SK-N-SH (cell line): ENCODE measurements at regions not wholly inside any gene's neighbourhood (a gene's known extent, or its start where the extent isn't known, plus 50 kb on each side); places are given as distances from the start of the nearest gene placed in this dataset.

Experiments used
- CTCF ChIA-PET: fragments of 300-600, 350-600 bp; formaldehyde crosslinking; extraction: SDS; loops from one replicate; lab custom pipeline; 2021; lab: Yijun Ruan, JAX
- POLR2A ChIA-PET: fragments of 350-600 bp; sonication (Branson Sonifier 250); formaldehyde crosslinking; extraction: SDS; loops from one replicate; lab custom pipeline; 2020; ENCODE audit warnings: antibody characterized with exemption, inconsistent platforms; lab: Yijun Ruan, JAX
- DNase-seq: peaks from one replicate; pipeline ENCODE4 v3.0.0; 2012
- H2AFZ ChIP-seq: fragments of 200-600 bp; sonication (generic); 2 replicates; pipeline ENCODE4 v1.8.1; 2016; ENCODE audit warnings: antibody characterized with exemption, mild to moderate bottlenecking, low read depth
- H3F3A ChIP-seq: fragments of 200-600 bp; sonication (generic); replicated peaks from 2 replicates; pipeline ENCODE3; 2016; ENCODE audit warnings: antibody characterized with exemption, mild to moderate bottlenecking; ENCODE audit not compliant: insufficient read depth
- H3K27ac ChIP-seq, 2 experiments: fragments of 200-500 bp in 1 of 2; fragments of 200-600 bp in 1 of 2; sonication (Bioruptor generic) in 1 of 2; sonication (generic), shearing (Covaris generic) in 1 of 2; 2 replicates each; pipeline versions ENCODE4 v1.5.1 to v1.6.1; 2014 to 2016; ENCODE audit warnings: low read depth in 2 of 2, inconsistent platforms in 1 of 2, low read length in 1 of 2, mild to moderate bottlenecking in 1 of 2, mixed read lengths in 1 of 2
- H3K27me3 ChIP-seq: fragments of 200-600 bp; sonication (generic), shearing (Covaris generic); 2 replicates; pipeline ENCODE4 v1.6.1; 2016; ENCODE audit warnings: mixed run types; ENCODE audit not compliant: insufficient read depth
- H3K36me3 ChIP-seq, 2 experiments: fragments of 200-500 bp in 1 of 2; fragments of 200-600 bp in 1 of 2; sonication (Bioruptor generic) in 1 of 2; sonication (generic) in 1 of 2; replicated peaks in 1 of 2; 2 replicates each; pipeline versions ENCODE3 to v1.5.1; 2014 to 2016; ENCODE audit warnings: low read length in 1 of 2, mild to moderate bottlenecking in 1 of 2; ENCODE audit not compliant: insufficient read depth in 2 of 2, control insufficient read depth in 1 of 2
- H3K4me1 ChIP-seq, 2 experiments: fragments of 200-500 bp in 1 of 2; fragments of 200-600 bp in 1 of 2; sonication (Bioruptor generic) in 1 of 2; sonication (generic), shearing (Covaris generic) in 1 of 2; 2 replicates each; pipeline versions ENCODE4 v1.5.1 to v1.6.1; 2014 to 2016; ENCODE audit warnings: low read depth in 1 of 2, low read length in 1 of 2, mixed run types in 1 of 2; ENCODE audit not compliant: insufficient read depth in 2 of 2, control insufficient read depth in 1 of 2
- H3K4me2 ChIP-seq: fragments of 200-600 bp; sonication (generic), shearing (Covaris generic); 2 replicates; pipeline ENCODE4 v1.6.1; 2017; ENCODE audit warnings: mixed run types
- H3K4me3 ChIP-seq, 2 experiments: fragments of 200-500 bp in 1 of 2; fragments of 200-600 bp in 1 of 2; sonication (Bioruptor generic) in 1 of 2; sonication (generic), shearing (Covaris generic) in 1 of 2; 2 replicates each; pipeline versions ENCODE4 v1.5.1 to v1.8.1; 2014 to 2016; ENCODE audit warnings: low read depth in 2 of 2, inconsistent platforms in 1 of 2, low read length in 1 of 2, mild to moderate bottlenecking in 1 of 2, mixed read lengths in 1 of 2, moderate library complexity in 1 of 2
- H3K79me2 ChIP-seq: fragments of 200-600 bp; sonication (generic); 2 replicates; pipeline ENCODE4 v1.8.1; 2017; ENCODE audit warnings: mild to moderate bottlenecking; ENCODE audit not compliant: insufficient read depth
- H3K9ac ChIP-seq: fragments of 200-600 bp; sonication (generic); 2 replicates; pipeline ENCODE4 v1.6.1; 2017; ENCODE audit warnings: mixed run types
- H3K9me2 ChIP-seq: fragments of 200-600 bp; sonication (generic); 2 replicates; pipeline ENCODE4 v1.6.1; 2017; ENCODE audit warnings: mixed run types
- H3K9me3 ChIP-seq: fragments of 200-600 bp; sonication (generic); 2 replicates; pipeline ENCODE4 v1.6.1; 2017; ENCODE audit warnings: mixed run types, mild to moderate bottlenecking, moderate library complexity
- H4K20me1 ChIP-seq: fragments of 200-600 bp; sonication (generic); 2 replicates; pipeline ENCODE4 v1.6.1; 2017; ENCODE audit warnings: mild to moderate bottlenecking, mixed run types; ENCODE audit not compliant: insufficient read depth
- CHD2 ChIP-seq: fragments of 150-350 bp; IDR thresholded peaks from 2 replicates; pipeline ENCODE4 v1.6.1; 2018; ENCODE audit warnings: low read length; ENCODE audit not compliant: partially characterized antibody
- ELF1 ChIP-seq: IDR thresholded peaks from 2 replicates; pipeline ENCODE4 v1.4.0; 2012
- FOSL2 ChIP-seq: IDR thresholded peaks from 2 replicates; pipeline ENCODE4 v1.4.0; 2012; ENCODE audit warnings: low read depth, mild to moderate bottlenecking, moderate library complexity, borderline replicate concordance
- FOXJ3 ChIP-seq: sonication (generic); formaldehyde crosslinking; IDR thresholded peaks from 2 replicates; pipeline ENCODE4 v1.5.1; 2020; ENCODE audit warnings: mild to moderate bottlenecking, missing genetic modification reagents
- FOXM1 ChIP-seq: IDR thresholded peaks from 2 replicates; pipeline ENCODE4 v1.4.0; 2012; ENCODE audit warnings: low read depth, mild to moderate bottlenecking
- MXI1 ChIP-seq: IDR thresholded peaks from 2 replicates; pipeline ENCODE4 v1.6.1; 2012; ENCODE audit warnings: mild to moderate bottlenecking, low read depth, low read length, improper control_type of control experiment
- NFIC ChIP-seq: IDR thresholded peaks from 2 replicates; pipeline ENCODE4 v1.4.0; 2012; ENCODE audit warnings: borderline replicate concordance
- POLR2AphosphoS5 ChIP-seq: IDR thresholded peaks from 2 replicates; pipeline ENCODE4 v1.6.1; 2012; ENCODE audit warnings: low read depth, low read length
- RAD21 ChIP-seq: IDR thresholded peaks from 2 replicates; pipeline ENCODE4 v1.6.1; 2012; ENCODE audit warnings: mild to moderate bottlenecking, low read length
- REST ChIP-seq: IDR thresholded peaks from 2 replicates; pipeline ENCODE4 v1.6.1; 2012; ENCODE audit warnings: mild to moderate bottlenecking, low read depth, low read length, moderate library complexity
- RXRA ChIP-seq: IDR thresholded peaks from 2 replicates; pipeline ENCODE4 v1.4.0; 2012; ENCODE audit warnings: low read depth, mild to moderate bottlenecking, borderline replicate concordance
- SIN3A ChIP-seq: IDR thresholded peaks from 2 replicates; pipeline ENCODE4 v1.6.1; 2012; ENCODE audit warnings: low read depth, mild to moderate bottlenecking, low read length, moderate library complexity, borderline replicate concordance
- SMC3 ChIP-seq: IDR thresholded peaks from 2 replicates; pipeline ENCODE4 v1.6.1; 2012; ENCODE audit warnings: low read depth, low read length, improper control_type of control experiment
- USF1 ChIP-seq: IDR thresholded peaks from 2 replicates; pipeline ENCODE4 v1.4.0; 2012; ENCODE audit warnings: low read depth, borderline replicate concordance
- WGBS: methylation state at CpG from one replicate; pipeline ENCODE4 v1.1.6; 2017; ENCODE audit warnings: low lambda C conversion rate; 5-methylcytosine and 5-hydroxymethylcytosine counted together

- Histone ChIP-seq H3K4me3 (no peak overlapping the region), H4K20me1 (no peaks in the 10 kb centered on the region), H3K9me3 (no peaks in the 10 kb centered on the region), H3K36me3 (no peaks in the 10 kb centered on the region), H3K27ac (peak overlapping the region in 1 of 2 experiments; percentile 27; a peak in 1 of 4 replicates), H3K4me2 (no peak overlapping the region), H3K9ac (no peak overlapping the region), H3F3A (peaks cover 3% of the 10 kb centered on the region), H3K4me1 (peaks cover 10 to 27% of the 10 kb centered on the region in 2 experiments; a peak in 3 of 4 replicates), H2AFZ (no peak overlapping the region), H3K9me2 (no peaks in the 10 kb centered on the region), H3K27me3 (no peaks in the 10 kb centered on the region), H3K79me2 (no peaks in the 10 kb centered on the region)
- CTCF ChIA-PET = interaction anchor here (0.8 kb wide), 1 partner anchor 25 kb away, joined by 4 read pairs; no protein-coding TSS in a partner anchor
- no peak for DNase-seq
- POLR2A ChIA-PET = no interaction called here
- 85% methylated on average over 11 of the region's 18 CpGs for WGBS
- TF ChIP-seq RAD21 (no peak), POLR2AphosphoS5 (no peak), RXRA (no peak), FOXM1 (no peak), CHD2 (no peak)
Observed at GRCh38 chr21:45348591-45349327, 56.2 kb upstream of the COL18A1 start.

- Histone ChIP-seq H3F3A (peaks cover 3% of the 10 kb centered on the region), H2AFZ (no peak overlapping the region), H3K9ac (no peak overlapping the region), H3K27ac (no peak overlapping the region), H3K4me2 (no peak overlapping the region), H3K9me2 (no peaks in the 10 kb centered on the region), H3K79me2 (no peaks in the 10 kb centered on the region), H3K9me3 (no peaks in the 10 kb centered on the region), H3K36me3 (no peaks in the 10 kb centered on the region), H3K27me3 (no peaks in the 10 kb centered on the region), H3K4me1 (peaks cover 10 to 29% of the 10 kb centered on the region in 2 experiments; a peak in 3 of 4 replicates), H4K20me1 (no peaks in the 10 kb centered on the region), H3K4me3 (no peak overlapping the region)
- CTCF ChIA-PET = interaction anchor here (0.9 to 2.2 kb wide), 3 partner anchors 42 to 85 kb away, joined by 3 to 8 read pairs (median 5); no protein-coding TSS in a partner anchor
- WGBS = 95% methylated on average over 8 of the region's 8 CpGs
- TF ChIP-seq USF1 (no peak), SMC3 (no peak), RXRA (no peak)
- no peak for DNase-seq
- POLR2A ChIA-PET = no interaction called here
Observed at GRCh38 chr21:45350206-45350854, 54.6 kb upstream of the COL18A1 start.

GRCh38 chr21:45351061-45351460 is 53.9 kb upstream of the COL18A1 start:
- CTCF ChIA-PET = interaction anchor here (2.2 kb wide), 1 partner anchor 58 kb away, joined by 8 read pairs; no protein-coding TSS in a partner anchor
- no peak for DNase-seq
- POLR2A ChIA-PET = no interaction called here
- Histone ChIP-seq H3K9ac (no peak overlapping the region), H3K4me2 (no peak overlapping the region), H3K36me3 (no peaks in the 10 kb centered on the region), H2AFZ (no peak overlapping the region), H3K9me3 (no peaks in the 10 kb centered on the region), H3K79me2 (no peaks in the 10 kb centered on the region), H3K27me3 (no peaks in the 10 kb centered on the region), H3F3A (peaks cover 3% of the 10 kb centered on the region), H3K4me3 (no peak overlapping the region), H3K4me1 (peaks cover 10 to 29% of the 10 kb centered on the region in 2 experiments; a peak in 3 of 4 replicates), H3K27ac (no peak overlapping the region), H4K20me1 (no peaks in the 10 kb centered on the region), H3K9me2 (no peaks in the 10 kb centered on the region)
- 97% methylated on average over 22 of the region's 22 CpGs for WGBS
- TF ChIP-seq FOXJ3 (CRISPR knock-in tag) = no peak
- no peak for TF ChIP-seq POLR2AphosphoS5
- TF ChIP-seq FOSL2 = no peak
- no peak for TF ChIP-seq RXRA
- no peak for TF ChIP-seq SMC3
- no peak for TF ChIP-seq USF1
- TF ChIP-seq ELF1 = no peak
- no peak for TF ChIP-seq NFIC
- TF ChIP-seq SIN3A = no peak
- TF ChIP-seq MXI1 = no peak
- TF ChIP-seq REST = no peak
